Muscle of leg (tissue), 3 donors: ENCODE measurements at regions not wholly inside any gene's neighbourhood (a gene's known extent, or its start where the extent isn't known, plus 50 kb on each side); places are given as distances from the start of the nearest gene placed in this dataset.

Experiments used
- DNase-seq: peaks from one replicate; pipeline ENCODE4 v3.0.0; 2013
- H3K27ac ChIP-seq: one replicate; pipeline ENCODE4 v1.5.1; 2013; ENCODE audit warnings: mild to moderate bottlenecking, low read length, control low read depth
- H3K27me3 ChIP-seq: one replicate; pipeline ENCODE4 v1.6.1; 2013; ENCODE audit warnings: low read length; ENCODE audit not compliant: control insufficient read depth, insufficient read depth
- H3K36me3 ChIP-seq: one replicate; pipeline ENCODE4 v1.6.1; 2013; ENCODE audit warnings: low read length; ENCODE audit not compliant: control insufficient read depth, insufficient read depth
- H3K4me1 ChIP-seq: one replicate; pipeline ENCODE4 v1.6.1; 2013; ENCODE audit warnings: low read length; ENCODE audit not compliant: control insufficient read depth, insufficient read depth
- H3K4me3 ChIP-seq: one replicate; pipeline ENCODE4 v1.5.1; 2013; ENCODE audit warnings: low read length, control low read depth
- H3K9me3 ChIP-seq: replicated peaks from 2 replicates; pipeline ENCODE4 v1.6.1; 2013; ENCODE audit warnings: low read depth, low read length; ENCODE audit not compliant: control insufficient read depth
- WGBS: methylation state at CpG from one replicate; pipeline ENCODE4 v1.1.5; 2013; ENCODE audit warnings: missing lambda C conversion rate; ENCODE audit not compliant: insufficient coverage; 5-methylcytosine and 5-hydroxymethylcytosine counted together

DNA sequence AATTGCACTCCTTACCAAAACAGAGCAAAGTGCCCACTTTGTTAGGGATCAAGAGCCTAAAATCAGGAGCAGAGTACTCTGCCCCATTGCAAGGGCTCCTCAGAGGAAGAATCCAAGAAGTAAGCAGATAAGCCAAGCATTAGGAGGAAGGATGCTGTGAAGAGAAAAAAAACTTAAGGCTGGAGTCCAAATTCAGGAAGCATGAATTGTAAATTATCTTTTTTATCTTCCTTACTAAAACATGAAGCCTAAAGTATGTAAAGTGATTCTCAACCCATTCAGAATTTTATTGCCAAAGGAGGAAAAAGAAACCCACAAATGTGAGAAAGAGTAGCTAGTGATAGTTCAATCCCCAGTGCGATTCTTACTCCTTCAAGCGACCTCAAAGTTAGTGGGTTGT, 523.9 kb downstream of the TAF11L14 start:
- Histone ChIP-seq H3K27ac (no peak overlapping the region), H3K27me3 (no peaks in the 10 kb centered on the region), H3K4me1 (no peaks in the 10 kb centered on the region), H3K4me3 (no peak overlapping the region), H3K36me3 (no peaks in the 10 kb centered on the region), H3K9me3 (peaks cover 3% of the 10 kb centered on the region)
- no peak for DNase-seq
- WGBS = no CpG with 5 or more reads among the region's 2 CpGs

DNA sequence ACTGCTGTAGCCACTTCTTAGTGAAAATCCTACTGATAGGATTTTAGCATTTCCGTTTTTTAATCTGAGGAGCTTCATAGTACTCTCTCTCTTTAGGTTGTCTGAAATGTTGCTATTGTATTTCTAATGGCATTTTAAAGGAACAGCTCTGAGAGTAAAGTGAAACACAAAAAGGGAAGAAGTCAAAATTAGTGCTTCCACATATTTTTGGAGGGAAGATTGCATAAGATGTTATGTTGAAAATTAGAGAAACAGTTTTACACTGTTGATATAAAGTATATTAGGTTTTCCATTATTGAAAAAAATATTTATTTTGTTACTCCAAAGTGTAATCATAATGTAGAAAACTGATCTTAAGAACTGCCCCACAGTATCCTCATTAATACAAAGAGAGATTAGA, 525.1 kb downstream of the TAF11L14 start:
- Histone ChIP-seq H3K4me1 (no peaks in the 10 kb centered on the region), H3K36me3 (no peaks in the 10 kb centered on the region), H3K27ac (no peak overlapping the region), H3K4me3 (no peak overlapping the region), H3K9me3 (peaks cover 3% of the 10 kb centered on the region), H3K27me3 (no peaks in the 10 kb centered on the region)
- DNase-seq = peak; percentile 19
- WGBS = no CpG with 5 or more reads among the region's 1 CpG

DNA sequence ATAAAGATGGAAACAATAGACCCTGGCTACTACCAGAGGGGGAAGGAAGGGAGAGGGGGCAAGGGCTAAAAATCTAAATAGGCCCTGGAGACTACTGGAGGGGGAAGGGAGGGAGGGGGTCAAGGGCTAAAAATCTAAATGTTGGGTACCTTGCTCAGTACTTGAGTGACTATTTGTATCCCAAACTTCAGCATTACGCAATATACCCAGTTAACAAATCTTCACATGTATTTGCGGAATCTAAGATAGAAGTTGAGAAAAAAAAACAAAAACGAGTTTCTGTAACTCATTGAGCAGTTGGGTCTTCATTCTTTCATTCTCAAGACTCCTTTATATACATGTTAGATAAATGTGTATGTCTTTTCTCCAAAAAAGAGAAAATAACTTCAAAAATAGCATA, 537.4 kb downstream of the TAF11L14 start:
- no peaks in the 10 kb centered on the region for H3K4me1 ChIP-seq
- H3K4me3 ChIP-seq = no peak overlapping the region
- no CpG with 5 or more reads among the region's 3 CpGs for WGBS
- DNase-seq = no peak
- H3K27me3 ChIP-seq = no peaks in the 10 kb centered on the region
- no peaks in the 10 kb centered on the region for H3K9me3 ChIP-seq
- no peaks in the 10 kb centered on the region for H3K36me3 ChIP-seq
- H3K27ac ChIP-seq = no peak overlapping the region

DNA sequence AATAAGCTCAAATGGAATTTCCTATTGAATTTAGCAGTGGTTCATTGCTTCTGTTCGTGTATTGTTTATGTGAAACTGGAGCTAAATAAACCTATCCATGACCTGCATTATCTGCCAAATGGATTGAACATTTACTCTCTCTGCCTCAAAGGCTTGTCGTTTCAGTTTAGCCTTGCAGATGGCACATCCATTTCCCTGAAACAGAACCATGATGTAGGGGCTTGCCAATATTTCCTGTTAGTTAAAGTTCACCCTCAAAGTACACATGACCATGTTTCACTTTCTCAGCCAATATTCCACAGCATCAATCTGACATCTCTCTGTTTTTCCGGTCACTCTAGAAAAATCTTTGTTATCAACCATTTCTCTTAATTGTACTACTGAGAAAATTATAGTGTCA, 545.3 kb downstream of the TAF11L14 start:
- WGBS = 33% methylated on average over 1 of the region's 3 CpGs
- Histone ChIP-seq H3K4me3 (no peak overlapping the region), H3K9me3 (no peaks in the 10 kb centered on the region)

DNA sequence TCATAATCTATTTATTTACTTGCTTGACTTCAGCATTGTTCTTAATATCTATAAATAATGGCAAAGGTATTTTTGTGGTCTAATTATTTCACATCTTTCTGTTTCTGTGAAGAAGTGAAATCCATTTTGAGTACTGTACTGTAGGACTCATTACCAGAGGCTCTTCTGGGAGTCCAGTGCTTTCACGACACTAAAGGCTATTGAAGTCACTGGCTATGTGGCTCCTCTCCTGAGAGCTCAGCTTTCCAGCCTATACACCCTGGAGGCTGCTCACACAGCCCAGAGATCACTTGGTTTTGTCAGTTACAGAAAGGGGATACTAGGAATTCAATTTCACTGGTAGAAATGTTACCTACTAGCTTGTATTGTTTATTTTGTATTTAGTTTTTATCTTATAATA, 547.3 kb downstream of the TAF11L14 start:
- no CpG with 5 or more reads among the region's 1 CpG for WGBS

More for the DNA sequence above, 545.3 kb downstream of the TAF11L14 start:
- Histone ChIP-seq H3K4me1 (no peaks in the 10 kb centered on the region), H3K36me3 (no peaks in the 10 kb centered on the region), H3K27me3 (no peaks in the 10 kb centered on the region), H3K27ac (no peak overlapping the region)
- no peak for DNase-seq

DNA sequence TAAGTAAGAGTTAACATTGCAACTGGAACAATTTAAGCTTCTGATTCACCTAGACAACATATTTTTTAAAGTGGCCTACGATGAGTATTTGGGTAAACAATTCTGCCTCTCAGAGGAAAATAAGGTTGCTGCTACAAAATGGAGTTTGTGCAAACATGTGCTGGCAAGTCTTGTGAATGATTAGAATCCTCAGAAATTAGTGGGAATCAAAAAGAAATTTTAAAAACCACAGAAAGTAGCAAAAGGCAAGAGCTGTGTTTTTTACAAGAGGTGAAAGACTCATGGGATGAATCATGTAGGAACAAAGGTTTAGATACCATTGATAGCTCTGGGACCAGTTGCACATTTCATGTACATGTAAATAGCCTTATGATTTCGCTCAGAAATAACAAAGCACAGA, 561.6 kb downstream of the TAF11L14 start:
- Histone ChIP-seq H3K4me1 (no peaks in the 10 kb centered on the region), H3K27ac (no peak overlapping the region), H3K4me3 (no peak overlapping the region), H3K9me3 (peaks cover 11% of the 10 kb centered on the region), H3K27me3 (no peaks in the 10 kb centered on the region), H3K36me3 (no peaks in the 10 kb centered on the region)
- no CpG with 5 or more reads among the region's 2 CpGs for WGBS
- DNase-seq = no peak

More for the DNA sequence above, 547.3 kb downstream of the TAF11L14 start:
- Histone ChIP-seq H3K9me3 (no peaks in the 10 kb centered on the region), H3K36me3 (no peaks in the 10 kb centered on the region), H3K27ac (no peak overlapping the region), H3K4me3 (no peak overlapping the region), H3K4me1 (no peaks in the 10 kb centered on the region), H3K27me3 (no peaks in the 10 kb centered on the region)
- DNase-seq = no peak

DNA sequence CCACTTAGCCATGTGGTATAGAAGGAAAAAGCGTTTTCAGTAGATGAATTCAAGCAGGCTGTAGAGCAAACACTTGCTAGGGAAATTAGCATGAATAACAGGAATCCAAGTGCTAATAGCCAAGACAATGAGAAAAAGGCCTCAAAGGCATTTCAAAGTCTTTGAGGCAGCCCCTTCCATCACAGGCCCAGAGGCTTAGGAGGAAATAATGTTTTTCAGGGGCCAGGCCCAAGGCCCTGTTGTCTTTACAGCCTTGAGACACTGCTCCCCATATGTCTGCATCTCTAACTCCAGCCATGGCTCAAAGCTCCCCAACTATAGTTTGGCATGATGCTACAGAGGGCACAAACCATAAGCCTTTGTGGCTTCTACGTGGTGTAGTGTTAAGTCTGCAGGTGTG, 563.5 kb downstream of the TAF11L14 start:
- WGBS = 80% methylated on average over 2 of the region's 2 CpGs
- Histone ChIP-seq H3K9me3 (peaks cover 8% of the 10 kb centered on the region), H3K27ac (no peak overlapping the region), H3K4me3 (no peak overlapping the region), H3K27me3 (no peaks in the 10 kb centered on the region), H3K4me1 (no peaks in the 10 kb centered on the region), H3K36me3 (no peaks in the 10 kb centered on the region)
- no peak for DNase-seq

DNA sequence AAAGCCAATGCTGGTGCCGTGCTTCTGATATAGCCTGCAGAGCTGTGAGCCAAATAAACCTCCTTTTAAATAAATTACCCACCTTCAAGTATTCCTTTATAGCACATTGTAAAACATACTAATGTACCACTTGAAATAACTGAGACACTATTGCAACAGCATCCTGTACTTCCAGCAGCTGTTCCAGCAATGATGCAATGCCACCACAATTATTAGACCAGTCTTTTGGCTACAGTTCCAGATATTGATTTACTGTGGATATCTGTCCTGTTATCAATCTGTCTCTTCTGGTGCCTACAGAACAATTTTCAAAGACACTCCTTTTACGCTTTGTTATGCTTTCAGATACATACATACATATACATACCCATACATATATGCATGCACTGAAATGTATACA, 567.9 kb downstream of the TAF11L14 start:
- H3K27me3 ChIP-seq = no peaks in the 10 kb centered on the region
- H3K27ac ChIP-seq = no peak overlapping the region
- no peak overlapping the region for H3K4me3 ChIP-seq
- H3K36me3 ChIP-seq = no peaks in the 10 kb centered on the region
- H3K9me3 ChIP-seq = peaks cover 8% of the 10 kb centered on the region
- WGBS = 88% methylated on average over 1 of the region's 2 CpGs
- no peaks in the 10 kb centered on the region for H3K4me1 ChIP-seq
- no peak for DNase-seq

DNA sequence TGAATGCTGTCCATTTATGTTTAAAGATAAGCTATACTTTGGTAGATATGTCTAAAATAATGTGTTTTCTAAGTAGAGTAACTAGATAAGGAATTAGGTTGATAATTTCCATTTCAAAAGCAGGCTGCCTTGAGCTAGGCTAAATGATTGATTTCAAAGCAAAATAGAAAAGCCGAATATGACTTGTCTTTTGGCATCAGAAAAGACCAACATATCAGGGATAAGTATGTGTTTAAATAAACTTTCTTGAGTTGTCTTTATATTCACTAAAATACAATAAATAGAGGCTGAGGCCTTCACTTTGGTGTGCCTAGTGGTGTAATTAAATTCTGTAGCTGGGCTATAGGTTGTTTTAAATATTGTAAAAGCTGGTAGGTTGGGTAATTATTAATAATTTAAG, 569.0 kb downstream of the TAF11L14 start:
- Histone ChIP-seq H3K27me3 (no peaks in the 10 kb centered on the region), H3K4me1 (no peaks in the 10 kb centered on the region), H3K4me3 (no peak overlapping the region), H3K36me3 (no peaks in the 10 kb centered on the region), H3K9me3 (no peaks in the 10 kb centered on the region), H3K27ac (no peak overlapping the region)
- no CpG with 5 or more reads among the region's 1 CpG for WGBS
- DNase-seq = no peak

DNA sequence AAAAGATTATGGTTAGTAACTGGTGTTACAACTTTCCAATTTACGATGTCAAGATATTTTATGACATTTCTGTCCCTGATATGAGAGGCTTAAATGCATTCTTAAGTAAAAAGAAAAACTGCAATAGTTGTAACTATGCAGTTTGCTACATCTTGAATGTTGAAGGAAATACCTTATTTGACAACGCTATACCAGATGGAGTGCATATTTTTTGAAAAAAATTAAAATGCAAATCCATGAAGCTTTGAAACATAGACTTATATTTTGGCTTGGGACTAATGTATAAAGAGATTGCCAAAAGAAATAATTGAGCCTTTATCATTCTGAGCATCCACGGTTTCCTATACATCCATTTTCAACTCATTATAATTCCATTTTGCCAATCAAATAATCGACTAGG, 579.4 kb downstream of the TAF11L14 start:
- no peaks in the 10 kb centered on the region for H3K4me1 ChIP-seq

DNA sequence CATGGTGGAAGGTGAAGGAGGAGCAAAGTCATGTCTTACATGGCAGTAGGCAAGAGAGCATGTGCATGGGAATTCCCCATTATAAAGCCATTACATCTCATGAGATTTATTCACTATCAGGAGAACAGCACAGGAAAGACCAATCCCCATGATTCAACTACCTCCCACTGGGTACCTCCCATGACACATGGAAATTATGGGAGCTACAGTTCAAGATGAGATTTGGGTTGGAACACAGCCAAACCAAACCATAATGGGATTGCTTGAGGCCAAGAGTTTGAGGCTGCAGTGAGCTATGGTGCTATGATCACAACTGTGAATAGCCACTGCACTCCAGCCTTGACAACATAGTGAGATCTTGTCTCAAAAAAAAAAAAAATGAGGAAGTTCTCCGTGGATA, 581.8 kb downstream of the TAF11L14 start:
- H3K27me3 ChIP-seq = no peaks in the 10 kb centered on the region
- no peaks in the 10 kb centered on the region for H3K9me3 ChIP-seq
- H3K4me3 ChIP-seq = no peak overlapping the region
- no peak for DNase-seq
- H3K27ac ChIP-seq = no peak overlapping the region
- no CpG with 5 or more reads among the region's 1 CpG for WGBS
- no peaks in the 10 kb centered on the region for H3K4me1 ChIP-seq
- H3K36me3 ChIP-seq = no peaks in the 10 kb centered on the region

More for the DNA sequence above, 579.4 kb downstream of the TAF11L14 start:
- WGBS = no CpG with 5 or more reads among the region's 4 CpGs
- no peaks in the 10 kb centered on the region for H3K9me3 ChIP-seq
- H3K27ac ChIP-seq = no peak overlapping the region
- DNase-seq = no peak
- no peaks in the 10 kb centered on the region for H3K36me3 ChIP-seq
- no peaks in the 10 kb centered on the region for H3K27me3 ChIP-seq
- H3K4me3 ChIP-seq = no peak overlapping the region
